Peyer's patch (tissue), 4 donors: ENCODE measurements at regions not wholly inside any gene's neighbourhood (a gene's known extent, or its start where the extent isn't known, plus 50 kb on each side); places are given as distances from the start of the nearest gene placed in this dataset.

Experiments used
- POLR2A ChIP-seq, 2 donors: fragments of 450-650 bp; IDR thresholded peaks; one replicate each; pipeline ENCODE4 v1.5.1; 2017; ENCODE audit warnings: antibody characterized with exemption in 2 of 2, mild to moderate bottlenecking in 2 of 2, moderate library complexity in 2 of 2
- TF ChIP-seq, protein P1 (sequence below), 6 experiments: fragments of 450-650 bp in 4 of 6; fragments of 200-600 bp in 2 of 6; sonication (generic) in 1 of 6; IDR thresholded peaks; one replicate each; pipeline ENCODE4 v1.5.1; 2017 to 2019; ENCODE audit warnings: antibody characterized with exemption in 6 of 6, mild to moderate bottlenecking in 3 of 6, moderate library complexity in 1 of 6

DNA sequence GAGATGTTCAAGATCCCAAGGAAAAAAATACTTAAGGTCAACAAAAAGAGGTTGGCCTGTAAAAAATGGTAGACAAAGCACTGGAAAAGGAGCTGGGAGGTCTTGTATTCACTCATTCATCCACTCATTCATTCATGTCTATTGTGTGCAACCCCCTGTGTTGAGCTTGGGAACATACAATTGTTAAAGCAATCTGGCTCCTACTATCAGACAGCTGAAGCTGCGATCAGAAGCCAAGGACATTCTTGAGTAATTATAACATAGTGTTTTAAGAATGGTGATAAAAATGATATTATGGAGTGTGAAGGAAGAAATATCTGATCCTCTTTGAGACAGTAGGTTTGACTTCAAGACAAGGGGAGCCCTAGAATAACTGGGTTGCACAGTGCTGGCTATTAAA lies 693.4 kb downstream of the TOX3 start:
- TF ChIP-seq, protein P1, sequence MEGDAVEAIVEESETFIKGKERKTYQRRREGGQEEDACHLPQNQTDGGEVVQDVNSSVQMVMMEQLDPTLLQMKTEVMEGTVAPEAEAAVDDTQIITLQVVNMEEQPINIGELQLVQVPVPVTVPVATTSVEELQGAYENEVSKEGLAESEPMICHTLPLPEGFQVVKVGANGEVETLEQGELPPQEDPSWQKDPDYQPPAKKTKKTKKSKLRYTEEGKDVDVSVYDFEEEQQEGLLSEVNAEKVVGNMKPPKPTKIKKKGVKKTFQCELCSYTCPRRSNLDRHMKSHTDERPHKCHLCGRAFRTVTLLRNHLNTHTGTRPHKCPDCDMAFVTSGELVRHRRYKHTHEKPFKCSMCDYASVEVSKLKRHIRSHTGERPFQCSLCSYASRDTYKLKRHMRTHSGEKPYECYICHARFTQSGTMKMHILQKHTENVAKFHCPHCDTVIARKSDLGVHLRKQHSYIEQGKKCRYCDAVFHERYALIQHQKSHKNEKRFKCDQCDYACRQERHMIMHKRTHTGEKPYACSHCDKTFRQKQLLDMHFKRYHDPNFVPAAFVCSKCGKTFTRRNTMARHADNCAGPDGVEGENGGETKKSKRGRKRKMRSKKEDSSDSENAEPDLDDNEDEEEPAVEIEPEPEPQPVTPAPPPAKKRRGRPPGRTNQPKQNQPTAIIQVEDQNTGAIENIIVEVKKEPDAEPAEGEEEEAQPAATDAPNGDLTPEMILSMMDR (IDR thresholded peaks at IDR 0.05) = no peak
- TF ChIP-seq POLR2A (IDR thresholded peaks at IDR 0.05) = no peak
